ENCODE measurements at regions not wholly inside any gene's neighbourhood (a gene's known extent, or its start where the extent isn't known, plus 50 kb on each side); places are given as distances from the start of the nearest gene placed in this dataset.

DNA sequence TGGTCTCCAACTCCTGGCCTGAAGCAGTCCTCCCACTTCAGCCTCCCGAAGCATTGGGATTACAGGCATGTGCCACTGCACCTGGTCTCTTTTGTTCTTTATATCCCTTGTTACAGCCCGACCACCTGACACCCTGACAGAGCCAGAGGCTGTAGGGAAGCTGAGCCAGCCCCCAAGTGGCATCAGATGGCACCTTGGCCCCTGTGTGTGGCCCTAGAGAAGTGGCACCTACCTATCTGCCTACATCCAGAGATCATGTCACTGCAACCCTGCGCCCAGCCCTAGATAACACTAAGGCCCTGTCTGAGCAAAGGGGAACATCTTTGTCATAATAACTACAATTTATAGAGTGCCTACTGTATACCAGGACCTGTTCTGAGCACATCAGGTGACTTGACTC is 235.0 kb downstream of the AACS start:
- DNase-seq (ENCODE audit: low read depth, low spot score) = no peak
- Histone ChIP-seq H3K27ac (ENCODE audit: low read depth, low read length) (no peak overlapping the region), H3K27me3 (ENCODE audit: control insufficient read depth, insufficient read depth, low read length) (no peaks in the 10 kb centered on the region), H3K4me3 (ENCODE audit: low read depth, low read length) (no peak overlapping the region), H3K9me3 (ENCODE audit: control insufficient read depth, insufficient read depth, low read length) (peaks cover 53% of the 10 kb centered on the region)
- CTCF ChIA-PET = no interaction called here
- POLR2A ChIA-PET = no interaction called here
- TF ChIP-seq, protein P1, sequence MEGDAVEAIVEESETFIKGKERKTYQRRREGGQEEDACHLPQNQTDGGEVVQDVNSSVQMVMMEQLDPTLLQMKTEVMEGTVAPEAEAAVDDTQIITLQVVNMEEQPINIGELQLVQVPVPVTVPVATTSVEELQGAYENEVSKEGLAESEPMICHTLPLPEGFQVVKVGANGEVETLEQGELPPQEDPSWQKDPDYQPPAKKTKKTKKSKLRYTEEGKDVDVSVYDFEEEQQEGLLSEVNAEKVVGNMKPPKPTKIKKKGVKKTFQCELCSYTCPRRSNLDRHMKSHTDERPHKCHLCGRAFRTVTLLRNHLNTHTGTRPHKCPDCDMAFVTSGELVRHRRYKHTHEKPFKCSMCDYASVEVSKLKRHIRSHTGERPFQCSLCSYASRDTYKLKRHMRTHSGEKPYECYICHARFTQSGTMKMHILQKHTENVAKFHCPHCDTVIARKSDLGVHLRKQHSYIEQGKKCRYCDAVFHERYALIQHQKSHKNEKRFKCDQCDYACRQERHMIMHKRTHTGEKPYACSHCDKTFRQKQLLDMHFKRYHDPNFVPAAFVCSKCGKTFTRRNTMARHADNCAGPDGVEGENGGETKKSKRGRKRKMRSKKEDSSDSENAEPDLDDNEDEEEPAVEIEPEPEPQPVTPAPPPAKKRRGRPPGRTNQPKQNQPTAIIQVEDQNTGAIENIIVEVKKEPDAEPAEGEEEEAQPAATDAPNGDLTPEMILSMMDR (IDR thresholded peaks at IDR 0.05; ENCODE audit: low read depth, low read length) = no peak

DNA sequence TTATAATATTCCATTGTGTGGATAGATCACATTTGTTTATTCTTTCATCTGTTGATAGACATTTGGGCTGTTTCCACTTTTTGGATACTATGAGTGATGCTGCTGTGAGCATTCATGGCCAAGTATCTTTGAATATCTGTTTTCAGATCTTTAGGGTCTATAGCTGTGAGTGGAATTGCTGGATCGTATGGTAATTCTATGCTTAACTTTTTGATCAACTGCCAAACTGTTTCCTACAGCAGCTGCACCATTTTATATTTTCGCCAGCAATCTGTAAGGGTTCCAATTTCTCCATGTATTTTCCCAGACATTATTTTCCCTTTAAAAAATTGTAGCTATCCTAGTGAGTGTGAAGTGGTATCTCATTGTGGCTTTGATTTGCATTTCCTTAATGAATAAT is 238.1 kb downstream of the AACS start:
- H3K27me3 ChIP-seq (ENCODE audit: control insufficient read depth, insufficient read depth, low read length) = no peaks in the 10 kb centered on the region
- H3K4me3 ChIP-seq (ENCODE audit: low read depth, low read length) = no peak overlapping the region
- TF ChIP-seq, protein P1 (IDR thresholded peaks at IDR 0.05; ENCODE audit: low read depth, low read length) = no peak
- no peak overlapping the region for H3K27ac ChIP-seq (ENCODE audit: low read depth, low read length)
- peaks cover 27% of the 10 kb centered on the region for H3K9me3 ChIP-seq (ENCODE audit: control insufficient read depth, insufficient read depth, low read length)
- ChIA-PET POLR2A (no interaction called here), CTCF (no interaction called here)
- no peak for DNase-seq (ENCODE audit: low read depth, low spot score)

DNA sequence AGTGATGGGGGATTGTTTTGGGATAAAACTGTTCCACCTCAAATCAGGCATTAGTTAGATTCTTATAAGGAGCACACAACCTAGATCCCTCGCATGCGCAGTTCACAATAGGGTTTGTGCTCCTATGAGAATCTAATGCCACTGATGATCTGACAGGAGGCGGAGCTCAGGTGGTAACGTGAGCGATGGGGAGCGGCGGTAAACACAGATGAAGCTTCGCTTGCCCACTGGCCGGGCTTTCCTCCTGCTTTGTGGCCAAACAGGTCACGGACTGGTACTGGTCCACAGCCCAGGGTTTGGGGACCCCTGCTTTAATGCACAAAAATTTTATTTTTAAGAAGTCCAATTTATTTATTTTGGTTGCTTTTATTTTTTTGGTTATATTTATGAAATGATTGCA is 238.8 kb downstream of the AACS start:
- peaks cover 22% of the 10 kb centered on the region for H3K9me3 ChIP-seq (ENCODE audit: control insufficient read depth, insufficient read depth, low read length)
- POLR2A ChIA-PET = no interaction called here
- H3K4me3 ChIP-seq (ENCODE audit: low read depth, low read length) = no peak overlapping the region
- TF ChIP-seq, protein P1 (IDR thresholded peaks at IDR 0.05; ENCODE audit: low read depth, low read length) = no peak
- H3K27me3 ChIP-seq (ENCODE audit: control insufficient read depth, insufficient read depth, low read length) = no peaks in the 10 kb centered on the region
- H3K27ac ChIP-seq (ENCODE audit: low read depth, low read length) = no peak overlapping the region
- DNase-seq (ENCODE audit: low read depth, low spot score) = no peak
- CTCF ChIA-PET = no interaction called here

DNA sequence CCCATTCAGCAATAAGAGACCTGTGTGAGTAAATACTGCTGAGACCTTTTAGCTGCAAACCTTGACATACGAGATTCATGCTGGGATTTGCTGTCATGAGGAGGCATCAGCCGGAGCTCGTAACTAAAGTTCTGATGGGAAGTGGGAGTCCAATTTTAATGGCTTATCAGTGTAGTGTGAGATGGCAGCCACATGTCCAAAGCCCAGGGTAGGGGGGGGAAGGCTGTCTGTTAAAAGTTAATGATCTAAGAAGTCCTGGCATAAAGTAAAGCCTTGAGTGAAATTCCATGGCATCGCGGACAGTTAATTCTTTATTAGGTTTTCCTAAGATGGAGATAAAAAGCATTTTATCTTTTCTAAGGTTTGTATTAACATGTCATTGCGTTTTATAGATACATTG is 240.0 kb downstream of the AACS start:
- CTCF ChIA-PET = no interaction called here
- H3K27me3 ChIP-seq (ENCODE audit: control insufficient read depth, insufficient read depth, low read length) = no peaks in the 10 kb centered on the region
- H3K9me3 ChIP-seq (ENCODE audit: control insufficient read depth, insufficient read depth, low read length) = peaks cover 15% of the 10 kb centered on the region
- POLR2A ChIA-PET = no interaction called here
- DNase-seq (ENCODE audit: low read depth, low spot score) = no peak
- H3K4me3 ChIP-seq (ENCODE audit: low read depth, low read length) = no peak overlapping the region
- H3K27ac ChIP-seq (ENCODE audit: low read depth, low read length) = no peak overlapping the region
- TF ChIP-seq, protein P1 (IDR thresholded peaks at IDR 0.05; ENCODE audit: low read depth, low read length) = no peak

- no peak overlapping the region for H3K27ac ChIP-seq (ENCODE audit: low read depth, low read length)
- DNase-seq (ENCODE audit: low read depth, low spot score) = no peak
- no peaks in the 10 kb centered on the region for H3K27me3 ChIP-seq (ENCODE audit: control insufficient read depth, insufficient read depth, low read length)
- TF ChIP-seq, protein P1 (IDR thresholded peaks at IDR 0.05; ENCODE audit: low read depth, low read length) = no peak
- CTCF ChIA-PET = no interaction called here
- POLR2A ChIA-PET = no interaction called here
- peaks cover 32% of the 10 kb centered on the region for H3K9me3 ChIP-seq (ENCODE audit: control insufficient read depth, insufficient read depth, low read length)
- no peak overlapping the region for H3K4me3 ChIP-seq (ENCODE audit: low read depth, low read length)
Measured at GRCh38 chr12:125310461-125310860, 245.2 kb downstream of the AACS start.
